Adrenal gland (tissue), 9 donors: ENCODE measurements at regions not wholly inside any gene's neighbourhood (a gene's known extent, or its start where the extent isn't known, plus 50 kb on each side); places are given as distances from the start of the nearest gene placed in this dataset.
"Not testable (repeated sequence)": the region's sequence is repeated elsewhere in the genome, so short reads cannot be mapped to it uniquely, and the experiment has no call there.

Source experiments
- DNase-seq, 7 donors: peaks; one replicate each; pipeline ENCODE4 v3.0.0-alpha.2; 2019 to 2020
- H3K27ac ChIP-seq, 5 donors: fragments of 200-600 bp; sonication (generic) in 4 of 5; 1 replicate in 3 of 5; 2 replicates in 2 of 5; pipeline versions ENCODE4 v1.5.1 to v1.8.0; 2016 to 2020; ENCODE audit warnings: mild to moderate bottlenecking in 1 of 5
- H3K27me3 ChIP-seq: fragments of 200-600 bp; 2 replicates; pipeline ENCODE4 v1.8.0; 2021
- H3K36me3 ChIP-seq, 2 donors: fragments of 200-600 bp; replicated peaks in 1 of 2; 1 replicate in 1 of 2; 2 replicates in 1 of 2; pipeline versions ENCODE4 v1.5.1 to v1.8.0; 2018 to 2022
- H3K4me1 ChIP-seq, 2 donors: fragments of 200-600 bp; replicated peaks in 1 of 2; 1 replicate in 1 of 2; 2 replicates in 1 of 2; pipeline versions ENCODE4 v1.5.1 to v1.8.0; 2018 to 2021
- H3K4me3 ChIP-seq, 4 donors: fragments of 200-600 bp; sonication (generic) in 3 of 4; one replicate each; pipeline ENCODE4 v1.5.1; 2016 to 2018
- H3K9me3 ChIP-seq, 3 donors: fragments of 200-600 bp; sonication (generic) in 1 of 3; replicated peaks in 1 of 3; 1 replicate in 2 of 3; 2 replicates in 1 of 3; pipeline versions ENCODE4 v1.5.1 to v1.8.0; 2016 to 2021
- CTCF ChIP-seq, 6 experiments: fragments of 450-650 bp in 4 of 6; fragments of 200-600 bp in 2 of 6; sonication (generic) in 1 of 6; IDR thresholded peaks; 1 replicate in 5 of 6; 2 replicates in 1 of 6; pipeline versions ENCODE4 v1.5.1 to v1.8.0; 2016 to 2021; ENCODE audit warnings: antibody characterized with exemption in 6 of 6, mild to moderate bottlenecking in 2 of 6, moderate library complexity in 1 of 6
- POLR2A ChIP-seq, 2 donors: fragments of 450-650 bp; IDR thresholded peaks; one replicate each; pipeline ENCODE4 v1.6.1; 2017; ENCODE audit warnings: antibody characterized with exemption in 2 of 2, mild to moderate bottlenecking in 2 of 2, moderate library complexity in 1 of 2
- WGBS, 4 donors: extraction: QIAGEN DNeasy Blood & Tissue Kit in 2 of 4; methylation state at CpG; one replicate each; pipeline versions ENCODE4 v1.1.5 to v1.1.7; 2013 to 2017; 5-methylcytosine and 5-hydroxymethylcytosine counted together
- intact Hi-C, 2 donors: fragments of 100-400 bp; cut with DNase I; formaldehyde crosslinking; loops; one replicate each; pipeline versions ENCODE4 v1.14.1 to v1.15.0; 2022 to 2023
- donor health status: healthy with polysubstance abuse.
- donor health status: Bipolar disorder and iron deficiency.
- donor health status: DM: yes; HTN: yes; CAD: no.
- donor health status: DM: no; HTN: no; CAD: no.
- donor health status: DM: no; HTN: no; CAD: no.

- no peak for DNase-seq
- Histone ChIP-seq H3K27ac (no peak overlapping the region), H3K36me3 (no peaks in the 10 kb centered on the region), H3K4me3 (no peak overlapping the region), H3K9me3 (no peaks in the 10 kb centered on the region), H3K4me1 (no peaks in the 10 kb centered on the region), H3K27me3 (no peaks in the 10 kb centered on the region)
- WGBS, 4 donors, result 71 to 80% (median 76%) methylated on average over 7 of the region's 7 CpGs
- TF ChIP-seq CTCF (IDR thresholded peaks at IDR 0.05) (no peak), POLR2A (IDR thresholded peaks at IDR 0.05) (no peak)
- intact Hi-C loops, result no loop called here
Measured at GRCh38 chr6:150503586-150504339, 95.9 kb upstream of the PLEKHG1 start.

- H3K4me3 ChIP-seq, H3K9me3 ChIP-seq, DNase-seq, H3K27me3 ChIP-seq, H3K4me1 ChIP-seq, H3K36me3 ChIP-seq, intact Hi-C loops, H3K27ac ChIP-seq: not testable (repeated sequence)
- 94 to 96% (median 95%) methylated on average over 5 to 35 of the region's 35 CpGs for WGBS, 4 donors
Measured at GRCh38 chr6:150507361-150507760, 92.3 kb upstream of the PLEKHG1 start.

GRCh38 chr6:150510576-150510975 is 89.1 kb upstream of the PLEKHG1 start:
- Histone ChIP-seq H3K36me3 (no peaks in the 10 kb centered on the region), H3K27ac (no peak overlapping the region), H3K4me1 (no peaks in the 10 kb centered on the region), H3K4me3 (no peak overlapping the region), H3K27me3 (no peaks in the 10 kb centered on the region), H3K9me3 (no peaks in the 10 kb centered on the region)
- DNase-seq, result no peak
- WGBS, 4 donors, result 76 to 83% (median 81%) methylated on average over 3 of the region's 3 CpGs
- intact Hi-C loops, result no loop called here
- TF ChIP-seq CTCF (IDR thresholded peaks at IDR 0.05) (no peak), POLR2A (IDR thresholded peaks at IDR 0.05) (no peak)

- H3K4me3 ChIP-seq, result no peak overlapping the region
- H3K4me1 ChIP-seq, result no peaks in the 10 kb centered on the region
- no peak for TF ChIP-seq CTCF (IDR thresholded peaks at IDR 0.05)
- no peak for TF ChIP-seq POLR2A (IDR thresholded peaks at IDR 0.05)
- H3K27me3 ChIP-seq, result no peaks in the 10 kb centered on the region
- intact Hi-C loops, result no loop called here
- H3K9me3 ChIP-seq, result no peaks in the 10 kb centered on the region
- H3K36me3 ChIP-seq, result no peaks in the 10 kb centered on the region
- DNase-seq, result no peak
- WGBS, 4 donors, result 70 to 84% (median 74%) methylated on average over 4 of the region's 4 CpGs
- H3K27ac ChIP-seq, result no peak overlapping the region
Measured at GRCh38 chr6:150511313-150511712, 88.4 kb upstream of the PLEKHG1 start.

- 22 to 37% (median 33%) methylated on average over 2 of the region's 2 CpGs for WGBS, 4 donors
- intact Hi-C loops, result no loop called here
- H3K27ac ChIP-seq, result no peak overlapping the region
- H3K4me3 ChIP-seq, result no peak overlapping the region
- TF ChIP-seq CTCF (IDR thresholded peaks at IDR 0.05) (no peak), POLR2A (IDR thresholded peaks at IDR 0.05) (no peak)
- no peaks in the 10 kb centered on the region for H3K9me3 ChIP-seq
- no peaks in the 10 kb centered on the region for H3K27me3 ChIP-seq
- DNase-seq, result no peak
- H3K4me1 ChIP-seq, result no peaks in the 10 kb centered on the region
- no peaks in the 10 kb centered on the region for H3K36me3 ChIP-seq
Measured at GRCh38 chr6:150514806-150515380, 84.8 kb upstream of the PLEKHG1 start.
